GM23338 (cell line): ENCODE measurements at regions not wholly inside any gene's neighbourhood (a gene's known extent, or its start where the extent isn't known, plus 50 kb on each side); places are given as distances from the start of the nearest gene placed in this dataset.

ENCODE experiments used
- ATAC-seq: fragments of 200-7000 bp; cut with Tn5 transposase; 3 replicates; pipeline ENCODE4 v1.9.1; 2020
- DNase-seq: peaks from one replicate; pipeline ENCODE4 v3.0.0-alpha.2; 2015; ENCODE audit warnings: low spot score
- H2AFZ ChIP-seq: fragments of 200-600 bp; sonication (generic); 2 replicates; pipeline ENCODE4 v1.8.0; 2016; ENCODE audit warnings: antibody characterized with exemption, mild to moderate bottlenecking, moderate library complexity
- H3F3A ChIP-seq: fragments of 200-600 bp; sonication (generic); replicated peaks from 2 replicates; pipeline ENCODE4 v1.8.0; 2017; ENCODE audit warnings: antibody characterized with exemption, mixed run types, low read depth
- H3K27ac ChIP-seq: fragments of 200-600 bp; sonication (generic); 2 replicates; pipeline ENCODE4 v1.6.1; 2016; ENCODE audit warnings: low read depth
- H3K27me3 ChIP-seq: fragments of 200-600 bp; sonication (generic); 2 replicates; pipeline ENCODE4 v1.8.0; 2016; ENCODE audit warnings: mild to moderate bottlenecking, mixed run types, moderate library complexity; ENCODE audit not compliant: insufficient read depth
- H3K36me3 ChIP-seq: fragments of 200-600 bp; sonication (generic); 2 replicates; pipeline ENCODE4 v1.8.0; 2016; ENCODE audit warnings: mild to moderate bottlenecking; ENCODE audit not compliant: insufficient read depth
- H3K4me1 ChIP-seq: fragments of 200-600 bp; sonication (generic); 2 replicates; pipeline ENCODE4 v1.8.0; 2016; ENCODE audit warnings: mild to moderate bottlenecking, moderate library complexity; ENCODE audit not compliant: insufficient read depth
- H3K4me2 ChIP-seq: fragments of 200-600 bp; sonication (generic); 2 replicates; pipeline ENCODE4 v1.7.1; 2017; ENCODE audit warnings: mixed run types
- H3K4me3 ChIP-seq: fragments of 200-600 bp; sonication (generic); 2 replicates; pipeline ENCODE4 v1.6.1; 2016; ENCODE audit warnings: mixed run types
- H3K79me2 ChIP-seq: fragments of 200-600 bp; sonication (generic); replicated peaks from 2 replicates; pipeline ENCODE4 v1.8.0; 2017; ENCODE audit warnings: mild to moderate bottlenecking; ENCODE audit not compliant: insufficient read depth
- H3K9me2 ChIP-seq: fragments of 200-600 bp; sonication (generic); 2 replicates; pipeline ENCODE4 v1.8.0; 2017; ENCODE audit not compliant: insufficient read depth
- H4K20me1 ChIP-seq: fragments of 200-600 bp; sonication (generic); replicated peaks from 2 replicates; pipeline ENCODE4 v1.8.0; 2017; ENCODE audit warnings: mild to moderate bottlenecking; ENCODE audit not compliant: insufficient read depth
- H3K27ac Mint-ChIP-seq: 2 replicates; pipeline ENCODE4 v1.8.0; 2020; ENCODE audit warnings: inconsistent platforms, mild to moderate bottlenecking, moderate library complexity, mixed read lengths
- H3K27me3 Mint-ChIP-seq: 3 replicates; pipeline ENCODE4 v1.8.0; 2022; ENCODE audit warnings: low read depth, mild to moderate bottlenecking, moderate library complexity, mixed read lengths, inconsistent platforms; ENCODE audit not compliant: insufficient read depth, poor library complexity
- H3K36me3 Mint-ChIP-seq: 3 replicates; pipeline ENCODE4 v1.8.0; 2021; ENCODE audit warnings: low read depth, mild to moderate bottlenecking, inconsistent platforms, moderate library complexity, mixed read lengths
- H3K4me1 Mint-ChIP-seq: 3 replicates; pipeline ENCODE4 v1.8.0; 2020; ENCODE audit warnings: mild to moderate bottlenecking, inconsistent platforms, mixed read lengths
- H3K4me3 Mint-ChIP-seq: 3 replicates; pipeline ENCODE4 v1.8.0; 2021; ENCODE audit warnings: moderate library complexity, mild to moderate bottlenecking, inconsistent platforms, mixed read lengths
- H3K9me3 Mint-ChIP-seq: 3 replicates; pipeline ENCODE4 v1.8.0; 2020; ENCODE audit warnings: moderate library complexity, mild to moderate bottlenecking, inconsistent platforms, mixed read lengths
- CREB1 ChIP-seq: fragments of 250-450 bp; sonication (Bioruptor Pico); IDR thresholded peaks from 2 replicates; pipeline ENCODE4 v1.5.0; 2020; ENCODE audit warnings: low read depth, mild to moderate bottlenecking, moderate library complexity
- EZH2 ChIP-seq: fragments of 200-600 bp; sonication (generic); IDR thresholded peaks from one replicate; pipeline ENCODE4 v1.8.0; 2017; ENCODE audit warnings: antibody characterized with exemption, mild to moderate bottlenecking, low read depth; ENCODE audit not compliant: unreplicated experiment
- EZH2phosphoT487 ChIP-seq: fragments of 200-600 bp; sonication (generic); IDR thresholded peaks from one replicate; pipeline ENCODE4 v1.8.1; 2018; ENCODE audit warnings: antibody characterized with exemption; ENCODE audit not compliant: unreplicated experiment
- JUNB ChIP-seq: IDR thresholded peaks from one replicate; pipeline ENCODE4 v1.6.1; 2016; ENCODE audit warnings: antibody characterized with exemption; ENCODE audit not compliant: unreplicated experiment
- NANOG ChIP-seq: IDR thresholded peaks from 2 replicates; pipeline ENCODE4 v1.6.1; 2016; ENCODE audit warnings: antibody characterized with exemption, borderline replicate concordance
- POLR2AphosphoS5 ChIP-seq: IDR thresholded peaks from 2 replicates; pipeline ENCODE4 v1.6.1; 2016; ENCODE audit warnings: antibody characterized with exemption, low read depth
- STAT1 ChIP-seq: IDR thresholded peaks from one replicate; pipeline ENCODE4 v1.6.1; 2016; ENCODE audit warnings: antibody characterized with exemption; ENCODE audit not compliant: unreplicated experiment
- ZNF114 ChIP-seq: fragments of 250-450 bp; sonication (Bioruptor Pico); IDR thresholded peaks from 2 replicates; pipeline ENCODE4 v1.5.0; 2020; ENCODE audit warnings: mild to moderate bottlenecking, moderate library complexity
- ZNF331 ChIP-seq: fragments of 250-450 bp; sonication (Bioruptor Pico); IDR thresholded peaks from 2 replicates; pipeline ENCODE4 v1.5.0; 2020; ENCODE audit warnings: low read depth, mild to moderate bottlenecking, moderate library complexity
- TF ChIP-seq, protein P1 (sequence below), 2 experiments: fragments of 200-600 bp in 1 of 2; sonication (generic) in 1 of 2; conservative IDR thresholded peaks; 2 replicates each; pipeline versions ENCODE4 v1.5.1 to v1.6.1; 2016 to 2017; ENCODE audit warnings: antibody characterized with exemption in 2 of 2, low read depth in 2 of 2, mild to moderate bottlenecking in 2 of 2, moderate library complexity in 1 of 2
- TF ChIP-seq, protein P2 (sequence below): fragments of 250-450 bp; sonication (Bioruptor Pico); IDR thresholded peaks from 2 replicates; pipeline ENCODE4 v1.5.0; 2020; ENCODE audit warnings: mild to moderate bottlenecking, moderate library complexity
- TF ChIP-seq, protein P3 (sequence below): IDR thresholded peaks from one replicate; pipeline ENCODE4 v1.6.1; 2018; ENCODE audit warnings: antibody characterized with exemption; ENCODE audit not compliant: unreplicated experiment
- TF ChIP-seq, protein P4 (sequence below): IDR thresholded peaks from 2 replicates; pipeline ENCODE4 v1.6.1; 2016; ENCODE audit warnings: antibody characterized with exemption

DNA sequence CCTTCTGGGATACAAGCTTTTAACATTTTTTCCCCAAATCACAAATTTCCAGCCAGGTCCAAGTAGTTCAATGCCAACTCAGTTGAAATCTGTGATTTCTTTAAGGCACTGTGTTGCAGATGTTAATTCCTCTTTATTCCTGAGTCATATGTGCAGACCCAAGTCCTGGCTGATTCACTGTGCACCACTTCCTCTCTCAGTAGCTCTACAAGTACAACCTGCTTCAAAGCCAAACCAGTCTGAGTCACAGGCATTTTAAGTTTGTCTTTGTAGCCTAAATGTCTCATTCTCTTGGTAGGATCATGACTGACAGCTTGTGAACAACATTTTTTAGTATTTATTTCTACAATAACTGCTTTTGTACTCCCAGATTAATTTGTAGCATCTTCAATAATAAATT is 165.6 kb upstream of the S100G start:
- TF ChIP-seq ZNF331 (CRISPR knock-in tag) (no peak), STAT1 (no peak), NANOG (no peak), EZH2phosphoT487 (no peak), EZH2 (no peak), POLR2AphosphoS5 (no peak), ZNF114 (no peak), CREB1 (CRISPR knock-in tag) (no peak), JUNB (no peak)
- TF ChIP-seq, protein P1, sequence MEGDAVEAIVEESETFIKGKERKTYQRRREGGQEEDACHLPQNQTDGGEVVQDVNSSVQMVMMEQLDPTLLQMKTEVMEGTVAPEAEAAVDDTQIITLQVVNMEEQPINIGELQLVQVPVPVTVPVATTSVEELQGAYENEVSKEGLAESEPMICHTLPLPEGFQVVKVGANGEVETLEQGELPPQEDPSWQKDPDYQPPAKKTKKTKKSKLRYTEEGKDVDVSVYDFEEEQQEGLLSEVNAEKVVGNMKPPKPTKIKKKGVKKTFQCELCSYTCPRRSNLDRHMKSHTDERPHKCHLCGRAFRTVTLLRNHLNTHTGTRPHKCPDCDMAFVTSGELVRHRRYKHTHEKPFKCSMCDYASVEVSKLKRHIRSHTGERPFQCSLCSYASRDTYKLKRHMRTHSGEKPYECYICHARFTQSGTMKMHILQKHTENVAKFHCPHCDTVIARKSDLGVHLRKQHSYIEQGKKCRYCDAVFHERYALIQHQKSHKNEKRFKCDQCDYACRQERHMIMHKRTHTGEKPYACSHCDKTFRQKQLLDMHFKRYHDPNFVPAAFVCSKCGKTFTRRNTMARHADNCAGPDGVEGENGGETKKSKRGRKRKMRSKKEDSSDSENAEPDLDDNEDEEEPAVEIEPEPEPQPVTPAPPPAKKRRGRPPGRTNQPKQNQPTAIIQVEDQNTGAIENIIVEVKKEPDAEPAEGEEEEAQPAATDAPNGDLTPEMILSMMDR (conservative IDR thresholded peaks at IDR 0.05; ENCODE audit: low read depth in 2 of 2) = no peak
- TF ChIP-seq, protein P2, sequence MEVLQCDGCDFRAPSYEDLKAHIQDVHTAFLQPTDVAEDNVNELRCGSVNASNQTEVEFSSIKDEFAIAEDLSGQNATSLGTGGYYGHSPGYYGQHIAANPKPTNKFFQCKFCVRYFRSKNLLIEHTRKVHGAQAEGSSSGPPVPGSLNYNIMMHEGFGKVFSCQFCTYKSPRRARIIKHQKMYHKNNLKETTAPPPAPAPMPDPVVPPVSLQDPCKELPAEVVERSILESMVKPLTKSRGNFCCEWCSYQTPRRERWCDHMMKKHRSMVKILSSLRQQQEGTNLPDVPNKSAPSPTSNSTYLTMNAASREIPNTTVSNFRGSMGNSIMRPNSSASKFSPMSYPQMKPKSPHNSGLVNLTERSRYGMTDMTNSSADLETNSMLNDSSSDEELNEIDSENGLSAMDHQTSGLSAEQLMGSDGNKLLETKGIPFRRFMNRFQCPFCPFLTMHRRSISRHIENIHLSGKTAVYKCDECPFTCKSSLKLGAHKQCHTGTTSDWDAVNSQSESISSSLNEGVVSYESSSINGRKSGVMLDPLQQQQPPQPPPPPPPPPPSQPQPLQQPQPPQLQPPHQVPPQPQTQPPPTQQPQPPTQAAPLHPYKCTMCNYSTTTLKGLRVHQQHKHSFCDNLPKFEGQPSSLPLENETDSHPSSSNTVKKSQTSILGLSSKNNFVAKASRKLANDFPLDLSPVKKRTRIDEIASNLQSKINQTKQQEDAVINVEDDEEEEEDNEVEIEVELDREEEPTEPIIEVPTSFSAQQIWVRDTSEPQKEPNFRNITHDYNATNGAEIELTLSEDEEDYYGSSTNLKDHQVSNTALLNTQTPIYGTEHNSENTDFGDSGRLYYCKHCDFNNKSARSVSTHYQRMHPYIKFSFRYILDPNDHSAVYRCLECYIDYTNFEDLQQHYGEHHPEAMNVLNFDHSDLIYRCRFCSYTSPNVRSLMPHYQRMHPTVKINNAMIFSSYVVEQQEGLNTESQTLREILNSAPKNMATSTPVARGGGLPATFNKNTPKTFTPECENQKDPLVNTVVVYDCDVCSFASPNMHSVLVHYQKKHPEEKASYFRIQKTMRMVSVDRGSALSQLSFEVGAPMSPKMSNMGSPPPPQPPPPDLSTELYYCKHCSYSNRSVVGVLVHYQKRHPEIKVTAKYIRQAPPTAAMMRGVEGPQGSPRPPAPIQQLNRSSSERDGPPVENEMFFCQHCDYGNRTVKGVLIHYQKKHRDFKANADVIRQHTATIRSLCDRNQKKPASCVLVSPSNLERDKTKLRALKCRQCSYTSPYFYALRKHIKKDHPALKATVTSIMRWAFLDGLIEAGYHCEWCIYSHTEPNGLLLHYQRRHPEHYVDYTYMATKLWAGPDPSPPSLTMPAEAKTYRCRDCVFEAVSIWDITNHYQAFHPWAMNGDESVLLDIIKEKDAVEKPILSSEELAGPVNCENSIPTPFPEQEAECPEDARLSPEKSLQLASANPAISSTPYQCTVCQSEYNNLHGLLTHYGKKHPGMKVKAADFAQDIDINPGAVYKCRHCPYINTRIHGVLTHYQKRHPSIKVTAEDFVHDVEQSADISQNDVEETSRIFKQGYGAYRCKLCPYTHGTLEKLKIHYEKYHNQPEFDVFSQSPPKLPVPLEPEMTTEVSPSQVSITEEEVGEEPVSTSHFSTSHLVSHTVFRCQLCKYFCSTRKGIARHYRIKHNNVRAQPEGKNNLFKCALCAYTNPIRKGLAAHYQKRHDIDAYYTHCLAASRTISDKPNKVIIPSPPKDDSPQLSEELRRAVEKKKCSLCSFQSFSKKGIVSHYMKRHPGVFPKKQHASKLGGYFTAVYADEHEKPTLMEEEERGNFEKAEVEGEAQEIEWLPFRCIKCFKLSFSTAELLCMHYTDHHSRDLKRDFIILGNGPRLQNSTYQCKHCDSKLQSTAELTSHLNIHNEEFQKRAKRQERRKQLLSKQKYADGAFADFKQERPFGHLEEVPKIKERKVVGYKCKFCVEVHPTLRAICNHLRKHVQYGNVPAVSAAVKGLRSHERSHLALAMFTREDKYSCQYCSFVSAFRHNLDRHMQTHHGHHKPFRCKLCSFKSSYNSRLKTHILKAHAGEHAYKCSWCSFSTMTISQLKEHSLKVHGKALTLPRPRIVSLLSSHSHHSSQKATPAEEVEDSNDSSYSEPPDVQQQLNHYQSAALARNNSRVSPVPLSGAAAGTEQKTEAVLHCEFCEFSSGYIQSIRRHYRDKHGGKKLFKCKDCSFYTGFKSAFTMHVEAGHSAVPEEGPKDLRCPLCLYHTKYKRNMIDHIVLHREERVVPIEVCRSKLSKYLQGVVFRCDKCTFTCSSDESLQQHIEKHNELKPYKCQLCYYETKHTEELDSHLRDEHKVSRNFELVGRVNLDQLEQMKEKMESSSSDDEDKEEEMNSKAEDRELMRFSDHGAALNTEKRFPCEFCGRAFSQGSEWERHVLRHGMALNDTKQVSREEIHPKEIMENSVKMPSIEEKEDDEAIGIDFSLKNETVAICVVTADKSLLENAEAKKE (CRISPR knock-in tag) = no peak
- TF ChIP-seq, protein P3, sequence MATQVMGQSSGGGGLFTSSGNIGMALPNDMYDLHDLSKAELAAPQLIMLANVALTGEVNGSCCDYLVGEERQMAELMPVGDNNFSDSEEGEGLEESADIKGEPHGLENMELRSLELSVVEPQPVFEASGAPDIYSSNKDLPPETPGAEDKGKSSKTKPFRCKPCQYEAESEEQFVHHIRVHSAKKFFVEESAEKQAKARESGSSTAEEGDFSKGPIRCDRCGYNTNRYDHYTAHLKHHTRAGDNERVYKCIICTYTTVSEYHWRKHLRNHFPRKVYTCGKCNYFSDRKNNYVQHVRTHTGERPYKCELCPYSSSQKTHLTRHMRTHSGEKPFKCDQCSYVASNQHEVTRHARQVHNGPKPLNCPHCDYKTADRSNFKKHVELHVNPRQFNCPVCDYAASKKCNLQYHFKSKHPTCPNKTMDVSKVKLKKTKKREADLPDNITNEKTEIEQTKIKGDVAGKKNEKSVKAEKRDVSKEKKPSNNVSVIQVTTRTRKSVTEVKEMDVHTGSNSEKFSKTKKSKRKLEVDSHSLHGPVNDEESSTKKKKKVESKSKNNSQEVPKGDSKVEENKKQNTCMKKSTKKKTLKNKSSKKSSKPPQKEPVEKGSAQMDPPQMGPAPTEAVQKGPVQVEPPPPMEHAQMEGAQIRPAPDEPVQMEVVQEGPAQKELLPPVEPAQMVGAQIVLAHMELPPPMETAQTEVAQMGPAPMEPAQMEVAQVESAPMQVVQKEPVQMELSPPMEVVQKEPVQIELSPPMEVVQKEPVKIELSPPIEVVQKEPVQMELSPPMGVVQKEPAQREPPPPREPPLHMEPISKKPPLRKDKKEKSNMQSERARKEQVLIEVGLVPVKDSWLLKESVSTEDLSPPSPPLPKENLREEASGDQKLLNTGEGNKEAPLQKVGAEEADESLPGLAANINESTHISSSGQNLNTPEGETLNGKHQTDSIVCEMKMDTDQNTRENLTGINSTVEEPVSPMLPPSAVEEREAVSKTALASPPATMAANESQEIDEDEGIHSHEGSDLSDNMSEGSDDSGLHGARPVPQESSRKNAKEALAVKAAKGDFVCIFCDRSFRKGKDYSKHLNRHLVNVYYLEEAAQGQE = no peak
- TF ChIP-seq, protein P4, sequence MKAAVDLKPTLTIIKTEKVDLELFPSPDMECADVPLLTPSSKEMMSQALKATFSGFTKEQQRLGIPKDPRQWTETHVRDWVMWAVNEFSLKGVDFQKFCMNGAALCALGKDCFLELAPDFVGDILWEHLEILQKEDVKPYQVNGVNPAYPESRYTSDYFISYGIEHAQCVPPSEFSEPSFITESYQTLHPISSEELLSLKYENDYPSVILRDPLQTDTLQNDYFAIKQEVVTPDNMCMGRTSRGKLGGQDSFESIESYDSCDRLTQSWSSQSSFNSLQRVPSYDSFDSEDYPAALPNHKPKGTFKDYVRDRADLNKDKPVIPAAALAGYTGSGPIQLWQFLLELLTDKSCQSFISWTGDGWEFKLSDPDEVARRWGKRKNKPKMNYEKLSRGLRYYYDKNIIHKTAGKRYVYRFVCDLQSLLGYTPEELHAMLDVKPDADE = no peak
- Histone ChIP-seq H2AFZ (no peak overlapping the region), H3K4me2 (no peak overlapping the region), H3F3A (no peaks in the 10 kb centered on the region), H3K27me3 (no peaks in the 10 kb centered on the region), H3K4me3 (no peak overlapping the region), H3K4me1 (peaks cover 4% of the 10 kb centered on the region; the same call in 1 of the 2 replicates), H3K9me2 (peaks cover 3% of the 10 kb centered on the region; the same call in 1 of the 2 replicates), H3K79me2 (no peaks in the 10 kb centered on the region), H4K20me1 (no peaks in the 10 kb centered on the region), H3K27ac (no peak overlapping the region), H3K36me3 (no peaks in the 10 kb centered on the region)
- Mint-ChIP-seq H3K36me3 (no peaks in the 10 kb centered on the region; the same call in 2 of the 3 replicates), H3K9me3 (no peaks in the 10 kb centered on the region; the same call in 1 of the 3 replicates), H3K4me1 (peaks cover 9% of the 10 kb centered on the region; the same call in 2 of the 3 replicates), H3K4me3 (no peak overlapping the region), H3K27me3 (no peaks in the 10 kb centered on the region), H3K27ac (no peak overlapping the region)
- no peak for DNase-seq
- ATAC-seq = no peak
